ENCODE measurements at regions not wholly inside any gene's neighbourhood (a gene's known extent, or its start where the extent isn't known, plus 50 kb on each side); places are given as distances from the start of the nearest gene placed in this dataset.

DNA sequence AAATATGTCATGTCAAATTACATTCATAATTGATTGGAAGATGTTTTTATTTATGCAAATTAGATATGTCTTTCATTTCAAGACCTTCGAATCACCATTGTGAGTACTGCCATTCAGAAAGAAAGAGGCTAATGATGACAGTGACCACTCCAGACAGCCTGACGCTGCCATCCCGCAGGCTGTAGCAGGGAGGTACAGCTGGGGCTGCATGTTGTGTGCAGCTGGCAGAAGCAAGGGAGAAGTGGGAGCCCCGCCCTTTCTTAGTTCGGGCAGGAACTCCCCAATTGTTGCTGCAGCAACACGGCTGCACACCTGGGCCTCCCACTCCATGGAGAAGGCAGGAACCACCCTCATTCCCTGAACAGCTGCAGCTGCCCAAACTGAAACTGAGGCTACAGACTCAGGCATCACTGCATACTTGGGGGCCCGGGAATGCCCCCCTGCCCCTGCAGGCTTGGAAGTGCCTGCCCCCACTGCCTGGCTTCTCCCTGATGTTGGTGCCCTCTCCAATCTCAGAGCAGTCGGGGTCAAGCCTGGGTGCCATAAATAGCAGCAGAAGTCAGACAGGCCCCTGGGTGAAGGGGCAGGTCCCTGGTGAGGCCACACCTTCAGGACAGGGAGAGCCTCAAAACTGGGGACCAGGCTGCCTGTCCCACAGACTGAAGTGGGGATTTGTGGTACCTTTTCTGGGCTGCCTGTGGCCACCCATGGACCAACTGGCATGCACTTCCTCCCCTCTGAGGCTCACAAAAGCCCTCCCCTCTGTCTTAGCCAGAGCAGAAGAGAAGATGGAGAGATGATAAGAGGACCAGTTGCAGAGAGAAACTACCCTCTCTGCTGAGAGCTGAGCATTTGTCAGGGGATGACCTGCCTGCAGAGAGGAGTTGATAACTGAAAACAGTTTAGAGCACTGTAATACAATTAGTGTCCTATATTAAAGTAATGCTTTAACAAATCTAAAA lies 964.6 kb downstream of the SI start:
- H3K27me3 ChIP-seq = no peaks in the 10 kb centered on the region

DNA sequence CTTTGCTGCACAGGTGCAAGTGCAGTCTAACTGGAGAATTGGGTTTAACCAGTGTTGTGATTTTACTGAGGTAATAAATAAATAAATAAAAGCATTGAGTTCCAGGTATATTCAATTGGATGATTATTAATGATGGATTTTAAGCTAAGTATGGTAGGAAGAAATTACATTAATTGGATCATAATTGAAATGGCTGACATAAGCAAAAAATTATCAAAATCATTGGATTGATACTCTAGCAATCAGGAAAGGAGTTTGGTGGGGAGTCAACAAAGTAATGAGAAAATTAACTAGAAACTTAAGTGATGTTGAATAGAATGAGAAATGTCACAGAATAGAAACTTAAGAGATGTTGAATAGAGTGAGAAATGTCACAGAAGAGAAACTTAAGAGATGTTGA lies 981.9 kb downstream of the SI start:
- no peak overlapping the region for H3K4me3 ChIP-seq
- no peaks in the 10 kb centered on the region for H3K27me3 ChIP-seq
- DNase-seq (no peak), ATAC-seq (no peak)
- no peak for TF ChIP-seq POLR2A (IDR thresholded peaks at IDR 0.05)
- TF ChIP-seq, protein P1, sequence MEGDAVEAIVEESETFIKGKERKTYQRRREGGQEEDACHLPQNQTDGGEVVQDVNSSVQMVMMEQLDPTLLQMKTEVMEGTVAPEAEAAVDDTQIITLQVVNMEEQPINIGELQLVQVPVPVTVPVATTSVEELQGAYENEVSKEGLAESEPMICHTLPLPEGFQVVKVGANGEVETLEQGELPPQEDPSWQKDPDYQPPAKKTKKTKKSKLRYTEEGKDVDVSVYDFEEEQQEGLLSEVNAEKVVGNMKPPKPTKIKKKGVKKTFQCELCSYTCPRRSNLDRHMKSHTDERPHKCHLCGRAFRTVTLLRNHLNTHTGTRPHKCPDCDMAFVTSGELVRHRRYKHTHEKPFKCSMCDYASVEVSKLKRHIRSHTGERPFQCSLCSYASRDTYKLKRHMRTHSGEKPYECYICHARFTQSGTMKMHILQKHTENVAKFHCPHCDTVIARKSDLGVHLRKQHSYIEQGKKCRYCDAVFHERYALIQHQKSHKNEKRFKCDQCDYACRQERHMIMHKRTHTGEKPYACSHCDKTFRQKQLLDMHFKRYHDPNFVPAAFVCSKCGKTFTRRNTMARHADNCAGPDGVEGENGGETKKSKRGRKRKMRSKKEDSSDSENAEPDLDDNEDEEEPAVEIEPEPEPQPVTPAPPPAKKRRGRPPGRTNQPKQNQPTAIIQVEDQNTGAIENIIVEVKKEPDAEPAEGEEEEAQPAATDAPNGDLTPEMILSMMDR (IDR thresholded peaks at IDR 0.05 in 4 of 5, conservative IDR thresholded peaks at IDR 0.05 in 1 of 5) = no peak
- no peaks in the 10 kb centered on the region for H3K9me3 ChIP-seq
- no peaks in the 10 kb centered on the region for H3K36me3 ChIP-seq
- in situ Hi-C loops (cut with MboI; ENCODE audit: low sequenced_read_pairs in 4 of 4) (no loop called here), intact Hi-C loops (cut with DNase I; ENCODE audit: low total_unique reads) (no loop called here)
- no peaks in the 10 kb centered on the region for H3K4me1 ChIP-seq
- H3K27ac ChIP-seq = no peak overlapping the region

More for the DNA sequence above, 964.6 kb downstream of the SI start:
- ATAC-seq = no peak
- H3K9me3 ChIP-seq = no peaks in the 10 kb centered on the region
- in situ Hi-C loops (cut with MboI; ENCODE audit: low sequenced_read_pairs in 4 of 4) = no loop called here
- H3K27ac ChIP-seq = no peak overlapping the region
- intact Hi-C loops (cut with DNase I; ENCODE audit: low total_unique reads) = no loop called here
- H3K4me1 ChIP-seq = no peaks in the 10 kb centered on the region
- TF ChIP-seq, protein P1 (IDR thresholded peaks at IDR 0.05 in 4 of 5, conservative IDR thresholded peaks at IDR 0.05 in 1 of 5) = no peak
- no peak for TF ChIP-seq POLR2A (IDR thresholded peaks at IDR 0.05)
- no peak overlapping the region for H3K4me3 ChIP-seq
- H3K36me3 ChIP-seq = no peaks in the 10 kb centered on the region
- no peak for DNase-seq

DNA sequence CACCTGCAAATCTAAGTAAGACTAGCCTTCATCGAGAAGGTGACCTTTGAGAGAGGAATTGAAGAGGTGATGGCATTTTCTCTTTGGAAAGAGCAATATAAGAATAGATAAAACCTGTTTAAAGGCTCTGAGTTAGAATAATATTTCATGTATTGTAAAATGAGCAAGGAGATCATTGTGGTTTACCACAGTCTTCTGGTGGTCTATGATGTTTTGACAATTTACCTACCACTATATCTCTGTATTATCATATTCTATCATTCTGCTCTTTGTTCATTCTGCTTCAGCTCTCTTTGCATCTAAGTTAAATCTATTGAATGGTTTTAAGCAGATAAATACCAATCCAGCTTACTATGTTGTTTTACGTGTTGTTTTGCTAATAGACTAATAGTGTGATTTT lies 982.3 kb downstream of the SI start:
- TF ChIP-seq, protein P1 (IDR thresholded peaks at IDR 0.05 in 4 of 5, conservative IDR thresholded peaks at IDR 0.05 in 1 of 5) = no peak
- TF ChIP-seq POLR2A (IDR thresholded peaks at IDR 0.05) = no peak
- no peak overlapping the region for H3K4me3 ChIP-seq
- intact Hi-C loops (cut with DNase I; ENCODE audit: low total_unique reads) = no loop called here
- H3K27ac ChIP-seq = no peak overlapping the region
- DNase-seq = no peak
- H3K27me3 ChIP-seq = no peaks in the 10 kb centered on the region
- H3K36me3 ChIP-seq = no peaks in the 10 kb centered on the region
- in situ Hi-C loops (cut with MboI; ENCODE audit: low sequenced_read_pairs in 4 of 4) = no loop called here
- H3K9me3 ChIP-seq = no peaks in the 10 kb centered on the region
- no peaks in the 10 kb centered on the region for H3K4me1 ChIP-seq
- no peak for ATAC-seq

DNA sequence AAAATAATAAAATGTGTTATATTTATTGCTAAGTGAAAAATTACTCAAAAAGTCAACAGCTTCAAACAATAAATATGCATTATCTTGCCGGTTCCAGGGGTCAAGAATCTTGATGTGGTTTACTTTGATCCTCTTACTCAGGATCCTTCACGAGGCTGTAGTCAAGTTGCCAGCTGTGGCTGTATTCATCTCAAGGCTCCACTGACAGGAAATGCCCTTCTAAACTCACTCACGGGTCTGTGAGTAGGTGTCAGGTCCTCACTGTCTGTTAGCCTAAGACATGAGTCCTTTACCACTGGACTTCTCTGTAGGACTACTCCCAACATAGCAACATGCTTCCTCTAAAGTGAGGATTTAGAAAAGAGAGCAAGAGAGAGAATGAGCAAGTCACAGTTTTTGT lies 983.0 kb downstream of the SI start:
- ATAC-seq (no peak), DNase-seq (no peak)
- Histone ChIP-seq H3K4me1 (no peaks in the 10 kb centered on the region), H3K27me3 (no peaks in the 10 kb centered on the region), H3K9me3 (no peaks in the 10 kb centered on the region), H3K36me3 (no peaks in the 10 kb centered on the region), H3K4me3 (no peak overlapping the region), H3K27ac (no peak overlapping the region)
- TF ChIP-seq, protein P1 (IDR thresholded peaks at IDR 0.05 in 4 of 5, conservative IDR thresholded peaks at IDR 0.05 in 1 of 5) = no peak
- TF ChIP-seq POLR2A (IDR thresholded peaks at IDR 0.05) = no peak
- intact Hi-C loops (cut with DNase I; ENCODE audit: low total_unique reads) = no loop called here
- in situ Hi-C loops (cut with MboI; ENCODE audit: low sequenced_read_pairs in 4 of 4) = no loop called here

Measured in gastrocnemius medialis (tissue), 4 donors.